HCT116 (cell line): ENCODE measurements at regions not wholly inside any gene's neighbourhood (a gene's known extent, or its start where the extent isn't known, plus 50 kb on each side); places are given as distances from the start of the nearest gene placed in this dataset.

Experiments
- ATAC-seq: fragments of 200-7000 bp; cut with Tn5 transposase; 2 replicates; pipeline ENCODE4 v1.9.1; 2020; ENCODE audit warnings: mild to moderate bottlenecking, moderate library complexity
- BruUV-seq: library from RNA; stranded (reverse); fragments of 400-500 nt; replicated peaks from 2 replicates; lab custom pipeline; 2021; lab: Mats Ljungman, UMichigan
- CTCF ChIA-PET: fragments of 300-600 bp; sonication (Branson Sonifier 250); formaldehyde crosslinking; loops from one replicate; lab custom pipeline; 2021; ENCODE audit warnings: antibody characterized with exemption; lab: Charles Lee
- POLR2A ChIA-PET: fragments of 300-600, 350-600 bp; sonication (Branson Sonifier 250); formaldehyde crosslinking; loops from one replicate; lab custom pipeline; 2021; ENCODE audit warnings: antibody characterized with exemption; lab: Charles Lee
- RAD21 ChIA-PET, 2 experiments: fragments of 300-600 bp; sonication (Branson Sonifier 250); formaldehyde crosslinking; loops; one replicate each; lab custom pipeline; 2023; ENCODE audit warnings: low total read pairs in 2 of 2; ENCODE audit not compliant: uncharacterized antibody in 2 of 2, unreplicated experiment in 2 of 2, low non-redundant PET in 1 of 2; lab: Charles Lee
- DNase-seq: peaks from one replicate; pipeline ENCODE4 v3.0.0-alpha.2; 2010; ENCODE audit warnings: low read depth, low spot score
- H2AFZ ChIP-seq: fragments of 200-600 bp; shearing (Covaris generic), sonication (generic); 2 replicates; pipeline ENCODE4 v1.6.1; 2017; ENCODE audit warnings: low read depth, mixed run types, mixed read lengths, antibody characterized with exemption, low read length; ENCODE audit not compliant: poor library complexity, severe bottlenecking
- H3K27ac ChIP-seq: 2 replicates; pipeline ENCODE4 v1.5.1; 2012; ENCODE audit warnings: low read depth, low read length
- H3K27me3 ChIP-seq: fragments of 200-600 bp; sonication (generic); 2 replicates; pipeline ENCODE4 v1.6.1; 2016; ENCODE audit warnings: mixed run types, low read length, mixed read lengths; ENCODE audit not compliant: insufficient read depth
- H3K36me3 ChIP-seq, 2 experiments: fragments of 200-500 bp in 1 of 2; fragments of 200-600 bp in 1 of 2; sonication (Bioruptor generic) in 1 of 2; sonication (generic) in 1 of 2; 2 replicates each; pipeline versions ENCODE4 v1.5.1 to v1.6.1; 2014 to 2016; ENCODE audit warnings: low read length in 2 of 2, inconsistent platforms in 1 of 2, mixed read lengths in 1 of 2, mixed run types in 1 of 2; ENCODE audit not compliant: insufficient read depth in 2 of 2, control insufficient read depth in 1 of 2
- H3K4me1 ChIP-seq, 2 experiments: fragments of 200-600 bp in 1 of 2; sonication (generic) in 1 of 2; 2 replicates each; pipeline versions ENCODE4 v1.5.1 to v1.6.1; 2012 to 2017; ENCODE audit warnings: low read length in 2 of 2, inconsistent platforms in 1 of 2, mild to moderate bottlenecking in 1 of 2, mixed read lengths in 1 of 2, mixed run types in 1 of 2, moderate library complexity in 1 of 2; ENCODE audit not compliant: insufficient read depth in 2 of 2, control insufficient read depth in 1 of 2
- H3K4me2 ChIP-seq: fragments of 200-600 bp; sonication (generic); 2 replicates; pipeline ENCODE4 v1.6.1; 2017; ENCODE audit warnings: mixed run types, low read length, mixed read lengths
- H3K4me3 ChIP-seq, 2 experiments: fragments of 200-600 bp in 1 of 2; sonication (generic) in 1 of 2; replicated peaks in 1 of 2; 2 replicates each; pipeline ENCODE4 v1.5.1; 2011 to 2016; ENCODE audit warnings: low read length in 2 of 2, control low read depth in 1 of 2, low read depth in 1 of 2, mild to moderate bottlenecking in 1 of 2, mixed read lengths in 1 of 2, mixed run types in 1 of 2
- H3K79me2 ChIP-seq: fragments of 200-600 bp; sonication (generic); 2 replicates; pipeline ENCODE4 v1.6.1; 2017; ENCODE audit warnings: mild to moderate bottlenecking, mixed run types, low read length, moderate library complexity, mixed read lengths; ENCODE audit not compliant: insufficient read depth
- H3K9ac ChIP-seq: fragments of 200-600 bp; sonication (generic); 2 replicates; pipeline ENCODE4 v1.6.1; 2016; ENCODE audit warnings: low read length, mixed read lengths
- H3K9me2 ChIP-seq: fragments of 200-600 bp; sonication (generic), shearing (Covaris generic); 2 replicates; pipeline ENCODE4 v1.6.1; 2017; ENCODE audit warnings: mixed run types, mild to moderate bottlenecking, moderate library complexity; ENCODE audit not compliant: insufficient read depth
- H3K9me3 ChIP-seq, 2 experiments: fragments of 200-500 bp in 1 of 2; fragments of 200-600 bp in 1 of 2; sonication (Bioruptor generic) in 1 of 2; sonication (generic) in 1 of 2; 2 replicates each; pipeline ENCODE4 v1.6.1; 2014 to 2017; ENCODE audit warnings: low read length in 2 of 2, mixed read lengths in 2 of 2, inconsistent platforms in 1 of 2, low read depth in 1 of 2, mild to moderate bottlenecking in 1 of 2, mixed run types in 1 of 2, moderate library complexity in 1 of 2; ENCODE audit not compliant: control insufficient read depth in 1 of 2, insufficient read depth in 1 of 2
- H4K20me1 ChIP-seq: fragments of 200-600 bp; sonication (generic), shearing (Covaris generic); 2 replicates; pipeline ENCODE4 v1.6.1; 2017; ENCODE audit warnings: mixed run types, mild to moderate bottlenecking, moderate library complexity; ENCODE audit not compliant: insufficient read depth
- EGR1 ChIP-seq: IDR thresholded peaks from 2 replicates; pipeline ENCODE4 v1.6.1; 2012; ENCODE audit warnings: low read depth
- ELF1 ChIP-seq: IDR thresholded peaks from 2 replicates; pipeline ENCODE4 v1.6.1; 2012; ENCODE audit warnings: low read depth, borderline replicate concordance
- EZH2 ChIP-seq: fragments of 200-600 bp; sonication (generic); IDR thresholded peaks from 2 replicates; pipeline ENCODE4 v1.6.1; 2017; ENCODE audit warnings: antibody characterized with exemption, mixed run types
- JUND ChIP-seq: IDR thresholded peaks from 2 replicates; pipeline ENCODE4 v1.6.1; 2012
- POLR2AphosphoS5 ChIP-seq: IDR thresholded peaks from 2 replicates; pipeline ENCODE4 v1.6.1; 2011; ENCODE audit warnings: mild to moderate bottlenecking, low read depth, low read length, moderate library complexity
- SIN3A ChIP-seq: IDR thresholded peaks from 2 replicates; pipeline ENCODE4 v1.6.1; 2012; ENCODE audit warnings: low read depth
- ZFX ChIP-seq: fragments of 450-650 bp; IDR thresholded peaks from 2 replicates; pipeline ENCODE4 v1.6.1; 2017
- ZNF274 ChIP-seq: fragments of 200-500 bp; sonication (Bioruptor generic); IDR thresholded peaks from 2 replicates; pipeline ENCODE4 v1.6.1; 2014; ENCODE audit warnings: mild to moderate bottlenecking, low read depth, low read length, inconsistent platforms
- intact Hi-C: fragments of 100-400 bp; cut with micrococcal nuclease; formaldehyde crosslinking; loops from 2 replicates; pipeline ENCODE4 v1.10.0; 2022
- TF ChIP-seq, protein P1 (sequence below): IDR thresholded peaks from 2 replicates; pipeline ENCODE4 v1.6.1; 2012; ENCODE audit warnings: low read depth

DNA sequence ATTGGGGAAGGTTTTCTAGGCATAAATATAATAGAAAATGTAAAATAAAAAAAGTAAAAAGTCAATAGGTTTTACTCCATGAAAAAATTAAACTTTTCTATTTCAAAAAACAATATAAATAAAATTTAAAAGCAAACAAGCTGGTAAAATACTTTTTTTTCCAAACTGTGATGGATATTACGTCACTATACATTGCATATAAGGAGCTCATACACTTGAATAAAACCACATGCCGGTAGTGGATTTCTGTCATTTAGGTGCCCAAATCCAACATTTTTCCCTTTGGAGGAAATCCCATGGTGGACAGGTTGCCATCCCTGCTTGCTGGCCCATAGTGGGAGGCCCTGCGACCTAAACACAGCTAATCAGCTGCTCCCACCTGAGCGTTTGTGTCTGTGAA lies 289.4 kb upstream of the HNRNPA3 start:
- H3K9ac ChIP-seq: no peak overlapping the region
- ChIA-PET CTCF (no interaction called here), POLR2A (no interaction called here), RAD21 (no interaction called here)
- H3K4me2 ChIP-seq: no peak overlapping the region
- H3K9me2 ChIP-seq: no peaks in the 10 kb centered on the region
- ATAC-seq: no peak
- TF ChIP-seq EZH2: no peak
- no peak for TF ChIP-seq ZFX
- no peak for TF ChIP-seq POLR2AphosphoS5
- no peak for TF ChIP-seq EGR1
- no peak for TF ChIP-seq SIN3A
- TF ChIP-seq JUND: no peak
- no peak for TF ChIP-seq ZNF274
- TF ChIP-seq, protein P1, sequence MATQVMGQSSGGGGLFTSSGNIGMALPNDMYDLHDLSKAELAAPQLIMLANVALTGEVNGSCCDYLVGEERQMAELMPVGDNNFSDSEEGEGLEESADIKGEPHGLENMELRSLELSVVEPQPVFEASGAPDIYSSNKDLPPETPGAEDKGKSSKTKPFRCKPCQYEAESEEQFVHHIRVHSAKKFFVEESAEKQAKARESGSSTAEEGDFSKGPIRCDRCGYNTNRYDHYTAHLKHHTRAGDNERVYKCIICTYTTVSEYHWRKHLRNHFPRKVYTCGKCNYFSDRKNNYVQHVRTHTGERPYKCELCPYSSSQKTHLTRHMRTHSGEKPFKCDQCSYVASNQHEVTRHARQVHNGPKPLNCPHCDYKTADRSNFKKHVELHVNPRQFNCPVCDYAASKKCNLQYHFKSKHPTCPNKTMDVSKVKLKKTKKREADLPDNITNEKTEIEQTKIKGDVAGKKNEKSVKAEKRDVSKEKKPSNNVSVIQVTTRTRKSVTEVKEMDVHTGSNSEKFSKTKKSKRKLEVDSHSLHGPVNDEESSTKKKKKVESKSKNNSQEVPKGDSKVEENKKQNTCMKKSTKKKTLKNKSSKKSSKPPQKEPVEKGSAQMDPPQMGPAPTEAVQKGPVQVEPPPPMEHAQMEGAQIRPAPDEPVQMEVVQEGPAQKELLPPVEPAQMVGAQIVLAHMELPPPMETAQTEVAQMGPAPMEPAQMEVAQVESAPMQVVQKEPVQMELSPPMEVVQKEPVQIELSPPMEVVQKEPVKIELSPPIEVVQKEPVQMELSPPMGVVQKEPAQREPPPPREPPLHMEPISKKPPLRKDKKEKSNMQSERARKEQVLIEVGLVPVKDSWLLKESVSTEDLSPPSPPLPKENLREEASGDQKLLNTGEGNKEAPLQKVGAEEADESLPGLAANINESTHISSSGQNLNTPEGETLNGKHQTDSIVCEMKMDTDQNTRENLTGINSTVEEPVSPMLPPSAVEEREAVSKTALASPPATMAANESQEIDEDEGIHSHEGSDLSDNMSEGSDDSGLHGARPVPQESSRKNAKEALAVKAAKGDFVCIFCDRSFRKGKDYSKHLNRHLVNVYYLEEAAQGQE: no peak
- no peak for TF ChIP-seq ELF1
- H3K27me3 ChIP-seq: no peaks in the 10 kb centered on the region
- H3K4me1 ChIP-seq: peaks cover 0 to 5% of the 10 kb centered on the region in 2 experiments; a peak in 1 of 4 replicates
- DNase-seq: no peak
- no peak overlapping the region for H3K4me3 ChIP-seq
- intact Hi-C loops: no loop called here
- BruUV-seq: no TSS peak
- no peak overlapping the region for H3K27ac ChIP-seq
- no peaks in the 10 kb centered on the region for H3K9me3 ChIP-seq
- H3K36me3 ChIP-seq: no peaks in the 10 kb centered on the region
- no peaks in the 10 kb centered on the region for H4K20me1 ChIP-seq
- no peaks in the 10 kb centered on the region for H3K79me2 ChIP-seq
- no peak overlapping the region for H2AFZ ChIP-seq
